GF-D8 (cell line): ENCODE measurements at regions not wholly inside any gene's neighbourhood (a gene's known extent, or its start where the extent isn't known, plus 50 kb on each side); places are given as distances from the start of the nearest gene placed in this dataset.

Experiments used
- DNase-seq: peaks from one replicate; lab custom pipeline; 2025; lab: John Stamatoyannopoulos, UW

- no peak for DNase-seq
Measured at GRCh38 chr9:13755551-13755950, 476.1 kb upstream of the MPDZ start.

GRCh38 chr9:13750639-13751038, 471.1 kb upstream of the MPDZ start:
- DNase-seq: no peak

GRCh38 chr9:13750061-13750460, 470.6 kb upstream of the MPDZ start:
- no peak for DNase-seq

GRCh38 chr9:13746876-13747275, 467.4 kb upstream of the MPDZ start:
- DNase-seq: no peak

GRCh38 chr9:13744261-13744901, 464.9 kb upstream of the MPDZ start:
- no peak for DNase-seq

- no peak for DNase-seq
Measured at GRCh38 chr9:13737885-13738284, 458.4 kb upstream of the MPDZ start.

- no peak for DNase-seq
Measured at GRCh38 chr9:13735181-13735580, 455.7 kb upstream of the MPDZ start.

GRCh38 chr9:13734601-13735000, 455.1 kb upstream of the MPDZ start:
- DNase-seq: no peak

- no peak for DNase-seq
Measured at GRCh38 chr9:13732290-13732689, 452.8 kb upstream of the MPDZ start.

GRCh38 chr9:13731637-13732036, 452.1 kb upstream of the MPDZ start:
- DNase-seq: no peak

- no peak for DNase-seq
Measured at GRCh38 chr9:13729955-13730354, 450.5 kb upstream of the MPDZ start.

GRCh38 chr9:13728917-13729811, 449.7 kb upstream of the MPDZ start:
- no peak for DNase-seq

- DNase-seq: no peak
Measured at GRCh38 chr9:13728131-13728530, 448.6 kb upstream of the MPDZ start.

- no peak for DNase-seq
Measured at GRCh38 chr9:13726746-13727145, 447.3 kb upstream of the MPDZ start.

GRCh38 chr9:13725516-13725915, 446.0 kb upstream of the MPDZ start:
- no peak for DNase-seq

GRCh38 chr9:13721481-13722235, 442.2 kb upstream of the MPDZ start:
- no peak for DNase-seq

GRCh38 chr9:13719981-13720676, 440.6 kb upstream of the MPDZ start:
- no peak for DNase-seq

- DNase-seq: no peak
Measured at GRCh38 chr9:13719446-13719845, 440.0 kb upstream of the MPDZ start.

GRCh38 chr9:13718539-13718938, 439.0 kb upstream of the MPDZ start:
- DNase-seq: no peak

- DNase-seq: no peak
Measured at GRCh38 chr9:13718086-13718485, 438.6 kb upstream of the MPDZ start.

- no peak for DNase-seq
Measured at GRCh38 chr9:13717322-13718054, 438.0 kb upstream of the MPDZ start.
